ENCODE measurements at regions not wholly inside any gene's neighbourhood (a gene's known extent, or its start where the extent isn't known, plus 50 kb on each side); places are given as distances from the start of the nearest gene placed in this dataset.
A peak's percentile ranks its signal among the peaks of the same experiment; 100 is the strongest.
"Not testable (repeated sequence)": the region's sequence is repeated elsewhere in the genome, so short reads cannot be mapped to it uniquely, and the experiment has no call there.

- no peak for DNase-seq
Measured at GRCh38 chr10:2777666-2778355, 289.5 kb upstream of the PFKP start.

- DNase-seq = peak; percentile 82
Measured at GRCh38 chr10:2772816-2773631, 294.3 kb upstream of the PFKP start.

GRCh38 chr10:2772135-2772534, 295.2 kb upstream of the PFKP start:
- no peak for DNase-seq

- DNase-seq = not testable (repeated sequence)
Measured at GRCh38 chr10:2767293-2767692, 300.1 kb upstream of the PFKP start.

GRCh38 chr10:2761971-2762370, 305.4 kb upstream of the PFKP start:
- DNase-seq = no peak

- no peak for DNase-seq
Measured at GRCh38 chr10:2761311-2761710, 306.0 kb upstream of the PFKP start.

GRCh38 chr10:2760736-2761135, 306.6 kb upstream of the PFKP start:
- DNase-seq = no peak

- DNase-seq = no peak
Measured at GRCh38 chr10:2759233-2759632, 308.1 kb upstream of the PFKP start.

- no peak for DNase-seq
Measured at GRCh38 chr10:2754943-2755342, 312.4 kb upstream of the PFKP start.

GRCh38 chr10:2748287-2748686, 319.1 kb upstream of the PFKP start:
- DNase-seq = no peak

GRCh38 chr10:2746638-2747037, 320.7 kb upstream of the PFKP start:
- no peak for DNase-seq

- no peak for DNase-seq
Measured at GRCh38 chr10:2745666-2746065, 321.7 kb upstream of the PFKP start.

GRCh38 chr10:2744547-2745200, 322.7 kb upstream of the PFKP start:
- DNase-seq = no peak

- DNase-seq = peak; percentile 85
Measured at GRCh38 chr10:2734603-2735002, 332.7 kb upstream of the PFKP start.

GRCh38 chr10:2733278-2733963, 333.9 kb upstream of the PFKP start:
- no peak for DNase-seq

GRCh38 chr10:2731940-2732339, 335.4 kb upstream of the PFKP start:
- DNase-seq = no peak

- no peak for DNase-seq
Measured at GRCh38 chr10:2729197-2729596, 338.2 kb upstream of the PFKP start.

- DNase-seq = no peak
Measured at GRCh38 chr10:2728087-2728486, 339.3 kb upstream of the PFKP start.

GRCh38 chr10:2716596-2716995, 350.8 kb upstream of the PFKP start:
- no peak for DNase-seq

GRCh38 chr10:2714597-2714996, 352.8 kb upstream of the PFKP start:
- no peak for DNase-seq

GRCh38 chr10:2703953-2704352, 363.4 kb upstream of the PFKP start:
- peak; percentile 18 for DNase-seq

- DNase-seq = no peak
Measured at GRCh38 chr10:2701802-2702201, 365.5 kb upstream of the PFKP start.

GRCh38 chr10:2700626-2701305, 366.6 kb upstream of the PFKP start:
- no peak for DNase-seq

All from retina (tissue), 1 donor.